ENCODE measurements at regions not wholly inside any gene's neighbourhood (a gene's known extent, or its start where the extent isn't known, plus 50 kb on each side); places are given as distances from the start of the nearest gene placed in this dataset.

- ChIA-PET POLR2A (no interaction called here), RAD21 (ENCODE audit: low non-redundant PET in 1 of 2, low total read pairs in 2 of 2, uncharacterized antibody in 2 of 2, unreplicated experiment in 2 of 2) (no interaction called here), CTCF (no interaction called here)
- no peak overlapping the region for H2AFZ ChIP-seq (ENCODE audit: low read depth, low read length, poor library complexity, severe bottlenecking)
- H3K9me2 ChIP-seq (ENCODE audit: insufficient read depth) = no peaks in the 10 kb centered on the region
- H3K4me3 ChIP-seq (replicated peaks in 1 of 2; ENCODE audit: low read depth in 1 of 2, low read length in 2 of 2) = no peak overlapping the region
- no peaks in the 10 kb centered on the region for H3K27me3 ChIP-seq (ENCODE audit: insufficient read depth, low read length)
- H3K4me1 ChIP-seq (ENCODE audit: control insufficient read depth in 1 of 2, insufficient read depth in 2 of 2, low read length in 2 of 2) = no peaks in the 10 kb centered on the region
- no peak overlapping the region for H3K4me2 ChIP-seq (ENCODE audit: low read length)
- ATAC-seq (no peak), DNase-seq (ENCODE audit: low read depth, low spot score) (no peak)
- no peaks in the 10 kb centered on the region for H4K20me1 ChIP-seq (ENCODE audit: insufficient read depth)
- H3K9ac ChIP-seq (ENCODE audit: low read length) = no peak overlapping the region
- intact Hi-C loops (cut with micrococcal nuclease) = no loop called here
- TF ChIP-seq ELF1 (IDR thresholded peaks at IDR 0.05; ENCODE audit: borderline replicate concordance, low read depth) = no peak
- TF ChIP-seq ATF3 (IDR thresholded peaks at IDR 0.05) = no peak
- TF ChIP-seq MAX (IDR thresholded peaks at IDR 0.05) = no peak
- no peak for TF ChIP-seq POLR2AphosphoS5 (IDR thresholded peaks at IDR 0.05; ENCODE audit: low read depth, low read length)
- no peak for TF ChIP-seq POLR2A (IDR thresholded peaks at IDR 0.05; ENCODE audit: borderline replicate concordance, extremely low read depth, insufficient read depth, insufficient read length)
- no peak for TF ChIP-seq YY1 (IDR thresholded peaks at IDR 0.05; ENCODE audit: extremely low read depth, insufficient replicate concordance, low read depth, low read length)
- no peak for TF ChIP-seq EZH2 (IDR thresholded peaks at IDR 0.05)
- no peaks in the 10 kb centered on the region for H3K79me2 ChIP-seq (ENCODE audit: insufficient read depth, low read length)
- no TSS peak for BruUV-seq (replicated peaks)
- H3K36me3 ChIP-seq (ENCODE audit: control insufficient read depth in 1 of 2, insufficient read depth in 2 of 2, low read length in 2 of 2) = no peaks in the 10 kb centered on the region
- H3K27ac ChIP-seq (ENCODE audit: low read depth, low read length) = no peak overlapping the region
- no peaks in the 10 kb centered on the region for H3K9me3 ChIP-seq (ENCODE audit: control insufficient read depth in 1 of 2, insufficient read depth in 1 of 2, low read depth in 1 of 2, low read length in 2 of 2)
Observed at GRCh38 chr9:126070058-126070655, 256.5 kb upstream of the MVB12B start.

GRCh38 chr9:126071076-126071750 is 255.4 kb upstream of the MVB12B start:
- Histone ChIP-seq H3K79me2 (ENCODE audit: insufficient read depth, low read length) (no peaks in the 10 kb centered on the region), H3K9me3 (ENCODE audit: control insufficient read depth in 1 of 2, insufficient read depth in 1 of 2, low read depth in 1 of 2, low read length in 2 of 2) (no peaks in the 10 kb centered on the region), H3K9me2 (ENCODE audit: insufficient read depth) (no peaks in the 10 kb centered on the region), H3K4me2 (ENCODE audit: low read length) (no peak overlapping the region), H3K27ac (ENCODE audit: low read depth, low read length) (no peak overlapping the region), H3K36me3 (ENCODE audit: control insufficient read depth in 1 of 2, insufficient read depth in 2 of 2, low read length in 2 of 2) (no peaks in the 10 kb centered on the region), H3K9ac (ENCODE audit: low read length) (no peak overlapping the region), H3K4me3 (replicated peaks in 1 of 2; ENCODE audit: low read depth in 1 of 2, low read length in 2 of 2) (no peak overlapping the region), H3K4me1 (ENCODE audit: control insufficient read depth in 1 of 2, insufficient read depth in 2 of 2, low read length in 2 of 2) (no peaks in the 10 kb centered on the region), H4K20me1 (ENCODE audit: insufficient read depth) (no peaks in the 10 kb centered on the region), H3K27me3 (ENCODE audit: insufficient read depth, low read length) (no peaks in the 10 kb centered on the region), H2AFZ (ENCODE audit: low read depth, low read length, poor library complexity, severe bottlenecking) (no peak overlapping the region)
- no TSS peak for BruUV-seq (replicated peaks)
- no peak for DNase-seq (ENCODE audit: low read depth, low spot score)
- no peak for ATAC-seq
- intact Hi-C loops (cut with micrococcal nuclease) = no loop called here
- POLR2A ChIA-PET = no interaction called here
- RAD21 ChIA-PET (ENCODE audit: low non-redundant PET in 1 of 2, low total read pairs in 2 of 2, uncharacterized antibody in 2 of 2, unreplicated experiment in 2 of 2) = no interaction called here
- CTCF ChIA-PET = no interaction called here
- TF ChIP-seq CEBPB (IDR thresholded peaks at IDR 0.05; ENCODE audit: low read depth) (no peak), EGR1 (IDR thresholded peaks at IDR 0.05; ENCODE audit: low read depth) (no peak), REST (IDR thresholded peaks at IDR 0.05; ENCODE audit: low read depth) (no peak), EZH2phosphoT487 (IDR thresholded peaks at IDR 0.05; ENCODE audit: borderline replicate concordance) (no peak), FOSL1 (IDR thresholded peaks at IDR 0.05; ENCODE audit: low read depth) (no peak), ATF3 (IDR thresholded peaks at IDR 0.05) (no peak), SRF (IDR thresholded peaks at IDR 0.05; ENCODE audit: low read depth) (no peak), ELF1 (IDR thresholded peaks at IDR 0.05; ENCODE audit: borderline replicate concordance, low read depth) (no peak), TCF7L2 (IDR thresholded peaks at IDR 0.05; ENCODE audit: borderline replicate concordance, extremely low read depth, insufficient read depth, insufficient read length) (no peak), EZH2 (IDR thresholded peaks at IDR 0.05) (no peak), SIN3A (IDR thresholded peaks at IDR 0.05; ENCODE audit: low read depth) (no peak), MAX (IDR thresholded peaks at IDR 0.05) (no peak), POLR2A (IDR thresholded peaks at IDR 0.05; ENCODE audit: borderline replicate concordance, extremely low read depth, insufficient read depth, insufficient read length) (no peak), ZFX (IDR thresholded peaks at IDR 0.05) (no peak)

Measured in HCT116 (cell line).